Ramos (cell line): ENCODE measurements at regions not wholly inside any gene's neighbourhood (a gene's known extent, or its start where the extent isn't known, plus 50 kb on each side); places are given as distances from the start of the nearest gene placed in this dataset.

ENCODE experiments used
- in situ Hi-C: fragments of 300-500 bp; cut with MboI; formaldehyde crosslinking; loops from one replicate; pipeline ENCODE4 v1.14.3; 2022; ENCODE audit warnings: low sequenced_read_pairs; ENCODE audit not compliant: unreplicated experiment

GRCh38 chr7:106606120-106606519, 54.8 kb downstream of the CCDC71L start:
- in situ Hi-C loops: no loop called here

- in situ Hi-C loops: no loop called here
Measured at GRCh38 chr7:106604971-106605370, 56.0 kb downstream of the CCDC71L start.

GRCh38 chr7:106604303-106604924, 56.5 kb downstream of the CCDC71L start:
- in situ Hi-C loops: no loop called here

- in situ Hi-C loops: no loop called here
Measured at GRCh38 chr7:106603346-106603745, 57.6 kb downstream of the CCDC71L start.

GRCh38 chr7:106602062-106602461, 58.9 kb downstream of the CCDC71L start:
- in situ Hi-C loops: no loop called here

- in situ Hi-C loops: no loop called here
Measured at GRCh38 chr7:106600569-106601373, 60.2 kb downstream of the CCDC71L start.

- in situ Hi-C loops: no loop called here
Measured at GRCh38 chr7:106599343-106599698, 61.6 kb downstream of the CCDC71L start.

GRCh38 chr7:106598663-106599342, 62.2 kb downstream of the CCDC71L start:
- in situ Hi-C loops: no loop called here

GRCh38 chr7:106597751-106598546, 63.0 kb downstream of the CCDC71L start:
- in situ Hi-C loops: no loop called here

- in situ Hi-C loops: no loop called here
Measured at GRCh38 chr7:106597014-106597413, 63.9 kb downstream of the CCDC71L start.

- in situ Hi-C loops: no loop called here
Measured at GRCh38 chr7:106595922-106596321, 65.0 kb downstream of the CCDC71L start.

GRCh38 chr7:106593028-106593417, 67.9 kb downstream of the CCDC71L start:
- in situ Hi-C loops: no loop called here

GRCh38 chr7:106592282-106593027, 68.5 kb downstream of the CCDC71L start:
- in situ Hi-C loops: no loop called here

- in situ Hi-C loops: no loop called here
Measured at GRCh38 chr7:106591146-106591545, 69.8 kb downstream of the CCDC71L start.

GRCh38 chr7:106590209-106590816, 70.6 kb downstream of the CCDC71L start:
- in situ Hi-C loops: no loop called here

- in situ Hi-C loops: no loop called here
Measured at GRCh38 chr7:106589198-106589879, 71.6 kb downstream of the CCDC71L start.

GRCh38 chr7:106588422-106589197, 72.3 kb downstream of the CCDC71L start:
- in situ Hi-C loops: no loop called here
